GM23248 (cell line): ENCODE measurements at regions not wholly inside any gene's neighbourhood (a gene's known extent, or its start where the extent isn't known, plus 50 kb on each side); places are given as distances from the start of the nearest gene placed in this dataset.

ENCODE experiments used
- DNase-seq: peaks from one replicate; pipeline ENCODE4 v3.0.0-alpha.2; 2015
- H2AFZ ChIP-seq: fragments of 200-600 bp; sonication (generic); 2 replicates; pipeline ENCODE4 v1.6.1; 2016; ENCODE audit warnings: antibody characterized with exemption
- H3F3A ChIP-seq: fragments of 200-600 bp; sonication (generic); 2 replicates; pipeline ENCODE4 v1.6.1; 2016; ENCODE audit warnings: mild to moderate bottlenecking, antibody characterized with exemption, mixed run types; ENCODE audit not compliant: insufficient read depth
- H3K27ac ChIP-seq: fragments of 200-600 bp; sonication (generic); 2 replicates; pipeline ENCODE4 v1.5.1; 2016; ENCODE audit warnings: mild to moderate bottlenecking
- H3K27me3 ChIP-seq: fragments of 200-600 bp; sonication (generic); replicated peaks from 2 replicates; pipeline ENCODE4 v1.6.1; 2016; ENCODE audit warnings: mild to moderate bottlenecking; ENCODE audit not compliant: insufficient read depth
- H3K36me3 ChIP-seq: fragments of 200-600 bp; sonication (generic); 2 replicates; pipeline ENCODE4 v1.6.1; 2016; ENCODE audit warnings: low read depth, mild to moderate bottlenecking
- H3K4me1 ChIP-seq: fragments of 200-600 bp; sonication (generic); 2 replicates; pipeline ENCODE4 v1.6.1; 2016; ENCODE audit warnings: mild to moderate bottlenecking; ENCODE audit not compliant: insufficient read depth
- H3K4me2 ChIP-seq: fragments of 200-600 bp; sonication (generic); one replicate; pipeline ENCODE4 v1.6.1; 2016; ENCODE audit warnings: mild to moderate bottlenecking; ENCODE audit not compliant: unreplicated experiment
- H3K4me3 ChIP-seq: fragments of 200-600 bp; sonication (generic); 2 replicates; pipeline ENCODE4 v1.5.1; 2016; ENCODE audit warnings: mild to moderate bottlenecking
- H3K79me2 ChIP-seq: fragments of 200-600 bp; sonication (generic); 2 replicates; pipeline ENCODE4 v1.6.1; 2016; ENCODE audit warnings: mild to moderate bottlenecking; ENCODE audit not compliant: insufficient read depth
- H3K9ac ChIP-seq: fragments of 200-600 bp; sonication (generic); 2 replicates; pipeline ENCODE4 v1.6.1; 2016; ENCODE audit warnings: mild to moderate bottlenecking
- H3K9me2 ChIP-seq: fragments of 200-600 bp; sonication (generic); 2 replicates; pipeline ENCODE4 v1.6.1; 2016; ENCODE audit warnings: mixed run types, mild to moderate bottlenecking, moderate library complexity; ENCODE audit not compliant: insufficient read depth
- H3K9me3 ChIP-seq: fragments of 200-600 bp; sonication (generic); one replicate; pipeline ENCODE4 v1.6.1; 2017; ENCODE audit warnings: low read depth
- H4K20me1 ChIP-seq: fragments of 200-600 bp; sonication (generic); 2 replicates; pipeline ENCODE4 v1.6.0; 2016; ENCODE audit not compliant: insufficient read depth
- EZH2 ChIP-seq: fragments of 200-600 bp; sonication (generic); IDR thresholded peaks from 2 replicates; pipeline ENCODE4 v1.6.1; 2018; ENCODE audit warnings: antibody characterized with exemption, mild to moderate bottlenecking; ENCODE audit not compliant: insufficient read depth, poor library complexity, severe bottlenecking
- EZH2phosphoT487 ChIP-seq: fragments of 200-600 bp; sonication (generic); IDR thresholded peaks from 2 replicates; pipeline ENCODE4 v1.6.1; 2018; ENCODE audit warnings: antibody characterized with exemption, moderate library complexity, mild to moderate bottlenecking, low read depth; ENCODE audit not compliant: insufficient read depth
- WGBS, 2 experiments: methylation state at CpG; one replicate each; pipeline ENCODE4 v1.1.6; 2015 to 2017; ENCODE audit warnings: low lambda C conversion rate in 2 of 2, low coverage in 1 of 2; ENCODE audit errors: missing lambda C conversion rate in 2 of 2; 5-methylcytosine and 5-hydroxymethylcytosine counted together
- in situ Hi-C: fragments of 300-500 bp; cut with MboI; formaldehyde crosslinking; loops from 2 replicates; pipeline ENCODE4 v1.15.0; 2020

GRCh38 chr3:96294143-96294542 lies 520.3 kb upstream of the EPHA6 start:
- Histone ChIP-seq H3K27ac (no peak overlapping the region), H3K27me3 (no peaks in the 10 kb centered on the region), H3K36me3 (no peaks in the 10 kb centered on the region), H3F3A (no peaks in the 10 kb centered on the region), H3K9me2 (no peaks in the 10 kb centered on the region), H3K9ac (no peak overlapping the region), H4K20me1 (no peaks in the 10 kb centered on the region), H2AFZ (no peak overlapping the region), H3K79me2 (no peaks in the 10 kb centered on the region), H3K4me2 (no peak overlapping the region), H3K4me1 (no peaks in the 10 kb centered on the region), H3K9me3 (no peaks in the 10 kb centered on the region), H3K4me3 (no peak overlapping the region)
- TF ChIP-seq EZH2phosphoT487 (no peak), EZH2 (no peak)
- DNase-seq, result no peak
- 18 to 23% methylated on average over 4 of the region's 4 CpGs for WGBS, 2 experiments
- in situ Hi-C loops, result no loop called here

- no peaks in the 10 kb centered on the region for H3K36me3 ChIP-seq
- H2AFZ ChIP-seq, result no peak overlapping the region
- H3K9ac ChIP-seq, result no peak overlapping the region
- no peaks in the 10 kb centered on the region for H3K9me2 ChIP-seq
- no peak overlapping the region for H3K4me3 ChIP-seq
- no peak for DNase-seq
- in situ Hi-C loops, result no loop called here
- no peaks in the 10 kb centered on the region for H4K20me1 ChIP-seq
- TF ChIP-seq EZH2, result no peak
- no peak for TF ChIP-seq EZH2phosphoT487
- H3K4me2 ChIP-seq, result no peak overlapping the region
- no peaks in the 10 kb centered on the region for H3K9me3 ChIP-seq
- H3K4me1 ChIP-seq, result no peaks in the 10 kb centered on the region
- H3K79me2 ChIP-seq, result no peaks in the 10 kb centered on the region
- no peak overlapping the region for H3K27ac ChIP-seq
- no peaks in the 10 kb centered on the region for H3F3A ChIP-seq
- WGBS, 2 experiments, result 27 to 30% methylated on average over 4 of the region's 4 CpGs
- no peaks in the 10 kb centered on the region for H3K27me3 ChIP-seq
These were observed 513.7 kb upstream of the EPHA6 start for GRCh38 chr3:96300743-96301142.

DNA sequence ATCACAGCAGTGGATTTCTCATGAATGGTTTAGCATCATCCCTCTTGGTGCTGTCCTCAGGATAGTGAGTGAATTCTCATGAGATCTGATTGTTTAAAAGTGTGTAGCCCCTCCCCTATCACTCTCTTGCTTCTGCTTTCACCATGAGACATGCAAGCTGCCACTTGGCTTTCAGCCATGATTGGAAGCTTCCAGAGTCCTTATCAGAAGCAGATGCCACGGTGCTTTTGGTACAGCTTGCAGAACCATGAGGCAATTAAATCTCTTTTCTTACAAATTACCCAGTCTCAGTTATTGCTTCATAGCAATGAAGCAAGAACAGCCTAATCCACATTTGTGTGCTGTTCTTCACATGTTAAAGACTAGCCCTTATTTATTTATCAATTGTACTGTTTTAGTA lies 495.2 kb upstream of the EPHA6 start:
- no peaks in the 10 kb centered on the region for H4K20me1 ChIP-seq
- no peaks in the 10 kb centered on the region for H3F3A ChIP-seq
- no peak overlapping the region for H2AFZ ChIP-seq
- H3K27ac ChIP-seq, result no peak overlapping the region
- no peaks in the 10 kb centered on the region for H3K79me2 ChIP-seq
- H3K4me2 ChIP-seq, result no peak overlapping the region
- in situ Hi-C loops, result no loop called here
- H3K9me2 ChIP-seq, result no peaks in the 10 kb centered on the region
- no peaks in the 10 kb centered on the region for H3K4me1 ChIP-seq
- no peak for TF ChIP-seq EZH2phosphoT487
- no peak for TF ChIP-seq EZH2
- no peak overlapping the region for H3K4me3 ChIP-seq
- 0% methylated on average over 1 of the region's 1 CpG for WGBS, 2 experiments
- H3K36me3 ChIP-seq, result no peaks in the 10 kb centered on the region
- no peaks in the 10 kb centered on the region for H3K9me3 ChIP-seq
- DNase-seq, result no peak
- no peaks in the 10 kb centered on the region for H3K27me3 ChIP-seq
- no peak overlapping the region for H3K9ac ChIP-seq

- Histone ChIP-seq H3K4me1 (no peaks in the 10 kb centered on the region), H3K9me2 (no peaks in the 10 kb centered on the region), H3K27me3 (no peaks in the 10 kb centered on the region), H3K9me3 (peaks cover 3% of the 10 kb centered on the region), H3K27ac (no peak overlapping the region), H3K4me3 (no peak overlapping the region), H4K20me1 (no peaks in the 10 kb centered on the region), H3K4me2 (no peak overlapping the region), H3K79me2 (no peaks in the 10 kb centered on the region), H2AFZ (no peak overlapping the region), H3K9ac (no peak overlapping the region), H3K36me3 (no peaks in the 10 kb centered on the region), H3F3A (no peaks in the 10 kb centered on the region)
- in situ Hi-C loops, result no loop called here
- DNase-seq, result no peak
- TF ChIP-seq EZH2phosphoT487, result no peak
- TF ChIP-seq EZH2, result no peak
- WGBS, 2 experiments, result 40% methylated on average over 1 of the region's 1 CpG
These were observed 490.3 kb upstream of the EPHA6 start for GRCh38 chr3:96324087-96324486.

GRCh38 chr3:96330795-96331194 lies 483.6 kb upstream of the EPHA6 start:
- H3K27me3 ChIP-seq, result no peaks in the 10 kb centered on the region
- no peak for DNase-seq
- no peaks in the 10 kb centered on the region for H3K9me2 ChIP-seq
- H3K4me3 ChIP-seq, result no peak overlapping the region
- H3K4me2 ChIP-seq, result no peak overlapping the region
- H3K79me2 ChIP-seq, result no peaks in the 10 kb centered on the region
- in situ Hi-C loops, result no loop called here
- H2AFZ ChIP-seq, result no peak overlapping the region
- WGBS, 2 experiments, result 29 to 31% methylated on average over 2 of the region's 2 CpGs
- H4K20me1 ChIP-seq, result no peaks in the 10 kb centered on the region
- no peaks in the 10 kb centered on the region for H3K36me3 ChIP-seq
- H3K9ac ChIP-seq, result no peak overlapping the region
- peaks cover 3% of the 10 kb centered on the region for H3K9me3 ChIP-seq
- H3F3A ChIP-seq, result no peaks in the 10 kb centered on the region
- H3K4me1 ChIP-seq, result no peaks in the 10 kb centered on the region
- no peak overlapping the region for H3K27ac ChIP-seq
- no peak for TF ChIP-seq EZH2phosphoT487
- no peak for TF ChIP-seq EZH2
